ENCODE measurements at regions not wholly inside any gene's neighbourhood (a gene's known extent, or its start where the extent isn't known, plus 50 kb on each side); places are given as distances from the start of the nearest gene placed in this dataset.

- Mint-ChIP-seq H3K27ac (no peak overlapping the region), H3K4me1 (no peaks in the 10 kb centered on the region), H3K36me3 (ENCODE audit: low read depth) (no peaks in the 10 kb centered on the region), H3K9me3 (peaks cover 2% of the 10 kb centered on the region), H3K27me3 (ENCODE audit: insufficient read depth) (peaks cover 12% of the 10 kb centered on the region), H3K4me3 (no peak overlapping the region)
- no peaks in the 10 kb centered on the region for H3K4me1 ChIP-seq (ENCODE audit: control insufficient read depth, insufficient read depth, low read length)
- WGBS, 2 experiments (ENCODE audit: insufficient coverage in 1 of 2, insufficient read length in 1 of 2) = 90 to 99% methylated on average over 3 of the region's 4 CpGs
- H3K4me3 ChIP-seq (ENCODE audit: low read length) = no peak overlapping the region
- peaks cover 18% of the 10 kb centered on the region for H3K27me3 ChIP-seq (ENCODE audit: control insufficient read depth, insufficient read depth, low read length, poor library complexity, severe bottlenecking)
- H3K36me3 ChIP-seq (ENCODE audit: control insufficient read depth, insufficient read depth, low read length) = no peaks in the 10 kb centered on the region
- peaks cover 5% of the 10 kb centered on the region for H3K9me3 ChIP-seq (ENCODE audit: control insufficient read depth, low read length)
- H3K27ac ChIP-seq (ENCODE audit: low read depth, low read length) = no peak overlapping the region
- no peak overlapping the region for H3K9ac ChIP-seq (ENCODE audit: extremely low read depth, low read length, poor library complexity, severe bottlenecking)
- DNase-seq = no peak
- TF ChIP-seq CTCF (conservative IDR thresholded peaks at IDR 0.05) = no peak
These were observed 256.3 kb upstream of the SEMA6D start for GRCh38 chr15:47460795-47461573.

- Mint-ChIP-seq H3K9me3 (peaks cover 2% of the 10 kb centered on the region), H3K27ac (no peak overlapping the region), H3K27me3 (ENCODE audit: insufficient read depth) (peaks cover 10% of the 10 kb centered on the region), H3K4me3 (no peak overlapping the region), H3K36me3 (ENCODE audit: low read depth) (no peaks in the 10 kb centered on the region), H3K4me1 (no peaks in the 10 kb centered on the region)
- Histone ChIP-seq H3K4me3 (ENCODE audit: low read length) (no peak overlapping the region), H3K36me3 (ENCODE audit: control insufficient read depth, insufficient read depth, low read length) (no peaks in the 10 kb centered on the region), H3K27ac (ENCODE audit: low read depth, low read length) (no peak overlapping the region), H3K27me3 (ENCODE audit: control insufficient read depth, insufficient read depth, low read length, poor library complexity, severe bottlenecking) (peaks cover 11% of the 10 kb centered on the region), H3K4me1 (ENCODE audit: control insufficient read depth, insufficient read depth, low read length) (no peaks in the 10 kb centered on the region), H3K9ac (ENCODE audit: extremely low read depth, low read length, poor library complexity, severe bottlenecking) (no peak overlapping the region), H3K9me3 (ENCODE audit: control insufficient read depth, low read length) (peaks cover 7% of the 10 kb centered on the region)
- WGBS, 2 experiments (ENCODE audit: insufficient coverage in 1 of 2, insufficient read length in 1 of 2) = 97% methylated on average over 3 of the region's 3 CpGs
- no peak for DNase-seq
- no peak for TF ChIP-seq CTCF (conservative IDR thresholded peaks at IDR 0.05)
These were observed 255.6 kb upstream of the SEMA6D start for GRCh38 chr15:47461652-47462141.

GRCh38 chr15:47466357-47466756 lies 250.9 kb upstream of the SEMA6D start:
- H3K4me3 ChIP-seq (ENCODE audit: low read length) = no peak overlapping the region
- H3K27ac ChIP-seq (ENCODE audit: low read depth, low read length) = no peak overlapping the region
- DNase-seq = no peak
- H3K9me3 ChIP-seq (ENCODE audit: control insufficient read depth, low read length) = peaks cover 18% of the 10 kb centered on the region
- 100% methylated on average over 1 of the region's 1 CpG; no CpG with 5 or more reads in 1 of the 2 experiments for WGBS, 2 experiments (ENCODE audit: insufficient coverage in 1 of 2, insufficient read length in 1 of 2)
- Mint-ChIP-seq H3K36me3 (ENCODE audit: low read depth) (no peaks in the 10 kb centered on the region), H3K27ac (no peak overlapping the region), H3K4me3 (no peak overlapping the region), H3K4me1 (no peaks in the 10 kb centered on the region), H3K9me3 (peaks cover 2% of the 10 kb centered on the region), H3K27me3 (ENCODE audit: insufficient read depth) (no peaks in the 10 kb centered on the region)
- H3K27me3 ChIP-seq (ENCODE audit: control insufficient read depth, insufficient read depth, low read length, poor library complexity, severe bottlenecking) = no peaks in the 10 kb centered on the region
- H3K36me3 ChIP-seq (ENCODE audit: control insufficient read depth, insufficient read depth, low read length) = no peaks in the 10 kb centered on the region
- no peak for TF ChIP-seq CTCF (conservative IDR thresholded peaks at IDR 0.05)
- no peaks in the 10 kb centered on the region for H3K4me1 ChIP-seq (ENCODE audit: control insufficient read depth, insufficient read depth, low read length)
- H3K9ac ChIP-seq (ENCODE audit: extremely low read depth, low read length, poor library complexity, severe bottlenecking) = no peak overlapping the region
